ENCODE measurements at regions not wholly inside any gene's neighbourhood (a gene's known extent, or its start where the extent isn't known, plus 50 kb on each side); places are given as distances from the start of the nearest gene placed in this dataset.

DNA sequence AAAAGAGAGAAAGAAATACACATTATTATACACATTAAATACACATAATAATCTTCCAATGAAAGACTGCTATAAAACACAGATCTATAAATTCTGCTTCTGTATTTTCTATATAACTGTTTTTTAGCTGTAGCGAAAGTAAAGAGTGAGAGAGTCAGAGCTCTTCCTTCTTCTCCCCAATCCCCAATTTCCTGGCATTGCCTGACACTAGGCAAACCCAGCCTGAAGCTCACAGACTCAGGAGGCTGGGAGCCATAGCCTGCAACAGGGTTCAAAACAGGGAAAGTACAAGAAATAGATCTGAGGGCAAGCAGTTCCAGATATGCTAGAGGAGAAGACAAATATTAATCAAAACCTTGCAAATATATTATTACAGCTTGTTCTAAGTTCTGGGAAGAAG lies 201.6 kb downstream of the HNRNPD start:
- DNase-seq = no peak
- peaks cover 5% of the 10 kb centered on the region for H3K9me3 Mint-ChIP-seq

DNA sequence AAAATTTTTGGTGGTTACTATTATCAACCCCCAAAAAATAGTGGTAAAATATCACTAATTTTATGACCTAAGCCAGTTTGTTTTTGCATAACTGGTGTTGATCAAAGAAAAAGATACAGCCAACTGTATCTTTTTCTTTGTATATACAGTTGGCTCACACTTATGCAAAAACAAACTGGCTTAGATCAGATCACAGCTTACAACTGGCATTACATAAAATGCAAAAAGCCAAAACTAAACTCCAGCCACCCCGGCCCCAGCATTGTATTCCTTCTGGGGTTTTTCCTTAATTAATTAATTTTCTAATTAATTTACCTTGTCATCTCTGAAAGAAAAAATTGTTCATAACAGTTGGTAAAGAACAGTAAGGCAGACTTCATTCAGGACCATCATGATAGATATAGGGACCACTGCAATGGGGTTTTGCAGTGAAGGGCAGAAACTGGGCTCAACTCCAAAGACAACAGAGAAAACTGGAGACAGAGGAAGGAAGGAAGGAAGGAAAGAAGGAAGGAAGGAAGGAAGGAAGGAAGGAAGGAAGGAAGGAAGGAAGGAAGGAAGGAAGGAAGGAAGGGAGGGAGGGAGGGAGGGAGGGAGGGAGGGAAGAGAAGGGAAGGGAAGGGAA lies 202.1 kb downstream of the HNRNPD start:
- no peak for DNase-seq
- H3K4me1 Mint-ChIP-seq (ENCODE audit: low read depth) = no peaks in the 10 kb centered on the region
- H3K36me3 Mint-ChIP-seq (ENCODE audit: insufficient read depth) = no peaks in the 10 kb centered on the region
- H3K9me3 Mint-ChIP-seq = peaks cover 5% of the 10 kb centered on the region
- ATAC-seq = no peak
- no peak overlapping the region for H3K4me3 Mint-ChIP-seq
- no peaks in the 10 kb centered on the region for H3K27me3 Mint-ChIP-seq (ENCODE audit: low read depth)

More for the DNA sequence above, 201.6 kb downstream of the HNRNPD start:
- no peak for ATAC-seq
- Mint-ChIP-seq H3K4me3 (no peak overlapping the region), H3K36me3 (ENCODE audit: insufficient read depth) (no peaks in the 10 kb centered on the region), H3K4me1 (ENCODE audit: low read depth) (no peaks in the 10 kb centered on the region), H3K27me3 (ENCODE audit: low read depth) (peaks cover 2% of the 10 kb centered on the region)

GRCh38 chr4:82149750-82150149 lies 224.0 kb downstream of the HNRNPD start:
- H3K4me3 Mint-ChIP-seq = no peak overlapping the region
- no peak for DNase-seq
- H3K4me1 Mint-ChIP-seq (ENCODE audit: low read depth) = peaks cover 18% of the 10 kb centered on the region
- no peaks in the 10 kb centered on the region for H3K27me3 Mint-ChIP-seq (ENCODE audit: low read depth)
- H3K9me3 Mint-ChIP-seq = peaks cover 16% of the 10 kb centered on the region
- ATAC-seq = no peak
- peaks cover 9% of the 10 kb centered on the region for H3K36me3 Mint-ChIP-seq (ENCODE audit: insufficient read depth)

DNA sequence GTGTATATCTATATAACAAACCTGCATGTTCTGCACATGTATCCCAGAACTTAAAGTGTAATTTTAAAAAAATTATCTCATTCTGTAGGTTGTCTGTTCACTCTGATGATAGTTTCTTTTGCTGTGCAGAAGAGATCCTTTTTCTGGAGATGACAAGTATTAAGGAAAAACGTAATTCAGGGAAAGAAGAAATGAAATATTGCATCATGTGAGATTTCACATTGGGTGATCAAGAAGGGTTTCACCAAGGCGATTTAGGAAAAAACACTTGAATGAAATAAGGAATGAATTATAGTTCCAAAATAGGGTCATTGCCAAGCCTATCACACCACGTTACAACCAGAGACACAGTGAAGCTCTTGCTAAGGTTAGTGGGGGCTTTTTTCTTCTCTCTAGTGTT lies 227.9 kb downstream of the HNRNPD start:
- ATAC-seq = no peak
- no peak overlapping the region for H3K4me3 Mint-ChIP-seq
- H3K9me3 Mint-ChIP-seq = no peaks in the 10 kb centered on the region
- H3K36me3 Mint-ChIP-seq (ENCODE audit: insufficient read depth) = no peaks in the 10 kb centered on the region
- H3K27me3 Mint-ChIP-seq (ENCODE audit: low read depth) = no peaks in the 10 kb centered on the region
- peaks cover under 1% of the 10 kb centered on the region for H3K4me1 Mint-ChIP-seq (ENCODE audit: low read depth)
- DNase-seq = no peak

GRCh38 chr4:82140422-82140821 lies 233.4 kb downstream of the HNRNPD start:
- Mint-ChIP-seq H3K36me3 (ENCODE audit: insufficient read depth) (no peaks in the 10 kb centered on the region), H3K9me3 (no peaks in the 10 kb centered on the region), H3K27me3 (ENCODE audit: low read depth) (no peaks in the 10 kb centered on the region), H3K4me3 (no peak overlapping the region), H3K4me1 (ENCODE audit: low read depth) (peaks cover 26% of the 10 kb centered on the region)
- DNase-seq (no peak), ATAC-seq (no peak)

- Mint-ChIP-seq H3K36me3 (ENCODE audit: insufficient read depth) (no peaks in the 10 kb centered on the region), H3K4me1 (ENCODE audit: low read depth) (peaks cover 30% of the 10 kb centered on the region), H3K4me3 (no peak overlapping the region), H3K27me3 (ENCODE audit: low read depth) (no peaks in the 10 kb centered on the region), H3K9me3 (no peaks in the 10 kb centered on the region)
- ATAC-seq (no peak), DNase-seq (no peak)
These were observed 234.5 kb downstream of the HNRNPD start for GRCh38 chr4:82139287-82139686.

GRCh38 chr4:82138374-82138773 lies 235.4 kb downstream of the HNRNPD start:
- Mint-ChIP-seq H3K4me1 (ENCODE audit: low read depth) (peaks cover 31% of the 10 kb centered on the region), H3K27me3 (ENCODE audit: low read depth) (no peaks in the 10 kb centered on the region), H3K4me3 (no peak overlapping the region), H3K36me3 (ENCODE audit: insufficient read depth) (no peaks in the 10 kb centered on the region), H3K9me3 (no peaks in the 10 kb centered on the region)
- no peak for ATAC-seq
- DNase-seq = no peak

DNA sequence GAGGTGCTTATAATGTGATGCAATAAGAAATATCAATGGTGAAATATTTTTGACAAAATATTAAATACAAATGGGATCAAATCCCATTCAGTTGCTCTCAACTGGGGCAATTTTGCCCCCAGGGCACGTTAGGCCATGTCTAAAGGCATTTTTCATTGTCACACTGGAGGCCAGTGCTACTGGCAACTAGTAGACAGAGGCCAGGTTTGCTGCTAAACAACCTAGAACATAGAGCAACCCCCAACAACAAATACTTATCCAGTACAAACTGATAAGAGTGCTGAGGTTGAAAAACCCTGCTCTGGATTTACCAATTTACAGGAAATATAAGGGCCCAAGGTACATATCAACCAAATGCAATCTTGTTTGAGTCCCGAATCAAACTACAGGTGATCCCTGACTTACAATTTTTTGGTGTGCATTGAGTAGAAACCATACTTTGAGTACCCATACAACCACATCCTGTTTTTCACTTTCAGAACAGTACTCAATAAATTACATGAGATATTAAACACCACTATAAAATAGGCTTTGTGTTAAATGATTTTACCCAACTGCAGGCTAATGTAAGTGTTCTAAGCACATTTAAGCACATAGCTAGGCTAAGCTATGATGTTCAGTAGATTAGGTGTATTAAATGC lies 237.5 kb downstream of the HNRNPD start:
- peaks cover 31% of the 10 kb centered on the region for H3K4me1 Mint-ChIP-seq (ENCODE audit: low read depth)
- ATAC-seq (no peak), DNase-seq (no peak)
- H3K27me3 Mint-ChIP-seq (ENCODE audit: low read depth) = no peaks in the 10 kb centered on the region
- H3K4me3 Mint-ChIP-seq = no peak overlapping the region
- no peaks in the 10 kb centered on the region for H3K36me3 Mint-ChIP-seq (ENCODE audit: insufficient read depth)
- H3K9me3 Mint-ChIP-seq = no peaks in the 10 kb centered on the region

DNA sequence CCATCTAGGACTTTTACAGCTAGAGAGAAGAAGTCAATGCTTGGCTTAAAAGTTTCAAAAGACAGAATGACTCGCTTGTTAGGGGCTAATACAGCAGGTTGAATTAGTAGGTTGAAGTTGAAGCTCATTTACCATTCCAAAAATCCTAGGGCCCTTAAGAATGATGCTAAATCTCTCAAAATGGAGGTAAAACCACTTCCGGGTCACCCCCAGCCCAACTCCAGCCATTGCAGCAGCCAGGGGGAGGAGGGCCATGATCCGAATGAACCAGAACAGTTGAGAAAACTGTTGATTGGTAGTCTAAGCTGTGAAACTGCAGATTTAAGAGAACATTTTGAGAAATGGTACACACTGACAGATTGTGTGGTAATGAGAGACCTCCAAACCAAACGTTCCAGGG lies 245.4 kb downstream of the HNRNPD start:
- DNase-seq (no peak), ATAC-seq (no peak)
- peaks cover 3% of the 10 kb centered on the region for H3K27me3 Mint-ChIP-seq (ENCODE audit: low read depth)
- H3K4me1 Mint-ChIP-seq (ENCODE audit: low read depth) = peaks cover 5% of the 10 kb centered on the region
- no peaks in the 10 kb centered on the region for H3K36me3 Mint-ChIP-seq (ENCODE audit: insufficient read depth)
- no peak overlapping the region for H3K4me3 Mint-ChIP-seq
- no peaks in the 10 kb centered on the region for H3K9me3 Mint-ChIP-seq

GRCh38 chr4:82126512-82127040 lies 247.2 kb downstream of the HNRNPD start:
- Mint-ChIP-seq H3K4me3 (no peak overlapping the region), H3K4me1 (ENCODE audit: low read depth) (peaks cover 5% of the 10 kb centered on the region), H3K27me3 (ENCODE audit: low read depth) (peaks cover 3% of the 10 kb centered on the region), H3K36me3 (ENCODE audit: insufficient read depth) (no peaks in the 10 kb centered on the region), H3K9me3 (no peaks in the 10 kb centered on the region)
- DNase-seq = no peak
- ATAC-seq = no peak

DNA sequence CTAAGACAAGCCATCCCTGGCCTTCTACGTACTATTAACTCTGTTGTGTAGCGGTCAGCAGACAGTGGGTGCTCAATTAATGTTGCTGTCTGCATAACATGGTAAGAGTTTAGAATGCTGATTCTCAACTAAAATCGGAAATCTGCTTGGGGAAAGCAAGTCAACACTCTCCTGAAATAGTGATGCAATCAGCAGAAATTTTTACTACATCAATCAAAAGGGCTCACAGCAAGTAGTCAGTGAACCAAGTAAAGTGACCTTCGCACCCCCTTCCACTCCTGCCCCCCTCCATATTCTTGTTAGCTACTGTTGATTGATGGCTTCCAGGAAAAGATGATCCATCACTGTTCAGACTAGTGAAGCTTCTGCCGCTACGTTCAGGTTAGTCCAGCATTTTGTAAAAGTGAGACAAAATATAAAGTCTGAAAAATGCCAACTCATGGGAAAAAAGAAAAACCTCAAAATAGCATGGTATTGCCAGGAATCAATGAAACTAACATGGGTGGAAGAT lies 247.9 kb downstream of the HNRNPD start:
- ATAC-seq = no peak
- Mint-ChIP-seq H3K27me3 (ENCODE audit: low read depth) (peaks cover 3% of the 10 kb centered on the region), H3K4me3 (no peak overlapping the region), H3K36me3 (ENCODE audit: insufficient read depth) (no peaks in the 10 kb centered on the region), H3K4me1 (ENCODE audit: low read depth) (peaks cover 5% of the 10 kb centered on the region), H3K9me3 (no peaks in the 10 kb centered on the region)
- no peak for DNase-seq

DNA sequence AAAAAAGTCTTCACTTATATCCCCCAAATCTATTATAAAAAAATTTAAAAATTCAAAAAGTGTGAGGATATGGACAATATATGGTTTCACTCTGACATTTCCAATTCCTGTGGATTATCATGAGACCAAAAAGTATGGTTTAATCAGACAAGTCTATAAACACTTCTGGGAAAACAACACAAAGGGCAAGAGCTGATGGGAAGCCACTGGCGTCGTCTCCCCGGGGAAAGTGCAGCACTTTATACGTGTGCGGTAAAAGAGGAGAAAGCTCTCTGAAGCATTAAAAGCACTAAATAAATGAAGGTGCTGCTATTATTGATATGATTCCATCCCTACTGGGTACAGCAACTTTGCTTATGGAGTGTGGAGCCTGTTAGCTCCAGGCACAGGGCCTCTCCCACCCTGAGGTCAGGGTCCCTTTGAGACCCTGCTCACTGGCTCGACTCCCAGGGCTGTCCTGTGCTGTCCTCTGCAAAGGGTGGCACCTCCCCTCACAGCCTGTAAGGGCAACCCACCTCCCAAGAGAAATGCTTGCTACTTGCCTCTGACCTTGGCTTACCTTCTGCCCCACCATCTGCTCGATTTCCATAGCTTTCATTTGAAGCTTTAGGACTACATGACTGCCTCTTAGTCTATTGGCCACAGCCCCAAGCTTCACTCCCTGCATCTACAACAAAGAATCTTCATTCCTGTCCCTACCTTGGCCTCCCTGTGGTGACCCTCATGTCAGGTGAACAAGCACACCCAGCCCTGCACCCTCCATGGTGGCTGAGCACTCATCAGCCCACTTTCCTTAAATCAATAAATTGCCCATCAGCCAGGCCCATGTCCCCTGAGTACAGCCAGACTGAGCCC lies 248.6 kb downstream of the HNRNPD start:
- Mint-ChIP-seq H3K27me3 (ENCODE audit: low read depth) (peaks cover 3% of the 10 kb centered on the region), H3K36me3 (ENCODE audit: insufficient read depth) (no peaks in the 10 kb centered on the region), H3K9me3 (no peaks in the 10 kb centered on the region), H3K4me1 (ENCODE audit: low read depth) (peaks cover 5% of the 10 kb centered on the region), H3K4me3 (no peak overlapping the region)
- ATAC-seq = no peak
- DNase-seq = no peak

GRCh38 chr4:82124365-82124764 lies 249.4 kb downstream of the HNRNPD start:
- H3K36me3 Mint-ChIP-seq (ENCODE audit: insufficient read depth) = no peaks in the 10 kb centered on the region

DNA sequence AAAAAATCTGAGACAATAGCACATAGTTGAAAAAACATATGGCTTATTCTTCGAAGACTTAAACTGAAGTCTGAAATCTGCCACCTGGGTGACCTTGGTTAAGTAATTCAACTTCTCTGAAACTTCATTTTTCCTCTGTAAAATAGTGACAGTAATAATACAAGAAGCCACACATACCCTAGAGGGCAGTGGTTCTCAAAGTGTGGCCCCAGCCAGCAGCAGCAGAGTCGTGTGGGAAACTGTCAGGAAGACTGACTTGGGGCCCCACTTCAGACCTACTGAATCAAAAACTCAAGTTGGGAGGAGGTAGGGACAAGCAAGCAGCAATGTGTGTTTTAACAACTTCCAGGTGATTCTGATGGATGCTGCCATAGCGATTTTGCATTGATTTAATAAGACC lies 249.9 kb downstream of the HNRNPD start:
- Mint-ChIP-seq H3K9me3 (no peaks in the 10 kb centered on the region), H3K36me3 (ENCODE audit: insufficient read depth) (no peaks in the 10 kb centered on the region), H3K4me3 (no peak overlapping the region), H3K4me1 (ENCODE audit: low read depth) (peaks cover 5% of the 10 kb centered on the region), H3K27me3 (ENCODE audit: low read depth) (peaks cover 3% of the 10 kb centered on the region)
- DNase-seq (no peak), ATAC-seq (no peak)

More at GRCh38 chr4:82124365-82124764, 249.4 kb downstream of the HNRNPD start:
- no peak for ATAC-seq
- Mint-ChIP-seq H3K4me1 (ENCODE audit: low read depth) (peaks cover 5% of the 10 kb centered on the region), H3K27me3 (ENCODE audit: low read depth) (peaks cover 3% of the 10 kb centered on the region), H3K4me3 (no peak overlapping the region), H3K9me3 (no peaks in the 10 kb centered on the region)
- DNase-seq = no peak
